ENCODE measurements at regions not wholly inside any gene's neighbourhood (a gene's known extent, or its start where the extent isn't known, plus 50 kb on each side); places are given as distances from the start of the nearest gene placed in this dataset.

DNA sequence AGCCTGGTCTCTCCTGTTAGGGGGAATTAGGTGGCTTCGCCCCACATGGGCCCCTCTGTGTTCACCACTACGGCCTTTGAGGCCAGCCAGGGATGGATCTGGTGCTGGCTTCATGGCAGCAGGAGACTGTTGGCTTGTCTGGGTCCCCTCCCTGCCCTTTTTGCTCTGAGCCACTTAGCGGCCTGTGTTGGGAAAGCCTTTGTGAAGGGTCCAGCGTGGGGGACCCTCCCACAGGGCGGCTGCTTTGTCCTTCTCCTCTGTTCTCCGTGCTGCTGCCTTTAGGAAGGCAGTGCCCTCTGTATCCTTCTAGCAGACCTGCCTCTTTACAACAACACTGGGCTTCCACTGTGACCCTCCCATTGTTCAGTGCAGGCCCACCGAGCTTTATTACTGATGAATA is 118.4 kb downstream of the TSN start:
- Mint-ChIP-seq H3K4me1 (ENCODE audit: low read depth, unreplicated experiment) (peaks cover 4% of the 10 kb centered on the region), H3K27me3 (ENCODE audit: low read depth, unreplicated experiment) (peaks cover 13% of the 10 kb centered on the region), H3K9me3 (ENCODE audit: unreplicated experiment) (peaks cover 7% of the 10 kb centered on the region), H3K27ac (ENCODE audit: unreplicated experiment) (no peak overlapping the region), H3K4me3 (ENCODE audit: unreplicated experiment) (no peak overlapping the region), H3K36me3 (ENCODE audit: low read depth, unreplicated experiment) (peaks cover 1% of the 10 kb centered on the region)
- Histone ChIP-seq H2AFZ (ENCODE audit: low read depth, low read length) (no peak overlapping the region), H3K27ac (ENCODE audit: low read depth, low read length) (no peak overlapping the region), H3K4me2 (ENCODE audit: low read length) (no peak overlapping the region), H3K9me3 (ENCODE audit: insufficient read depth, low read depth, low read length) (no peaks in the 10 kb centered on the region), H3K27me3 (ENCODE audit: insufficient read depth, low read length) (peaks cover 15% of the 10 kb centered on the region), H3K36me3 (ENCODE audit: insufficient read depth, low read length) (no peaks in the 10 kb centered on the region), H3K79me2 (ENCODE audit: insufficient read depth, low read length) (no peaks in the 10 kb centered on the region), H3K9ac (ENCODE audit: low read length) (no peak overlapping the region), H3K4me3 (ENCODE audit: insufficient read depth, low read depth, low read length) (no peak overlapping the region), H3K4me1 (ENCODE audit: insufficient read depth, low read length) (no peaks in the 10 kb centered on the region), H4K20me1 (ENCODE audit: insufficient read depth, low read length) (no peaks in the 10 kb centered on the region)
- TF ChIP-seq, protein P1, sequence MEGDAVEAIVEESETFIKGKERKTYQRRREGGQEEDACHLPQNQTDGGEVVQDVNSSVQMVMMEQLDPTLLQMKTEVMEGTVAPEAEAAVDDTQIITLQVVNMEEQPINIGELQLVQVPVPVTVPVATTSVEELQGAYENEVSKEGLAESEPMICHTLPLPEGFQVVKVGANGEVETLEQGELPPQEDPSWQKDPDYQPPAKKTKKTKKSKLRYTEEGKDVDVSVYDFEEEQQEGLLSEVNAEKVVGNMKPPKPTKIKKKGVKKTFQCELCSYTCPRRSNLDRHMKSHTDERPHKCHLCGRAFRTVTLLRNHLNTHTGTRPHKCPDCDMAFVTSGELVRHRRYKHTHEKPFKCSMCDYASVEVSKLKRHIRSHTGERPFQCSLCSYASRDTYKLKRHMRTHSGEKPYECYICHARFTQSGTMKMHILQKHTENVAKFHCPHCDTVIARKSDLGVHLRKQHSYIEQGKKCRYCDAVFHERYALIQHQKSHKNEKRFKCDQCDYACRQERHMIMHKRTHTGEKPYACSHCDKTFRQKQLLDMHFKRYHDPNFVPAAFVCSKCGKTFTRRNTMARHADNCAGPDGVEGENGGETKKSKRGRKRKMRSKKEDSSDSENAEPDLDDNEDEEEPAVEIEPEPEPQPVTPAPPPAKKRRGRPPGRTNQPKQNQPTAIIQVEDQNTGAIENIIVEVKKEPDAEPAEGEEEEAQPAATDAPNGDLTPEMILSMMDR (IDR thresholded peaks at IDR 0.05; ENCODE audit: insufficient read depth, low read depth, low read length) = no peak
- TF ChIP-seq EZH2 (IDR thresholded peaks at IDR 0.05; ENCODE audit: insufficient read depth, low read length) = no peak
- no peak for FAIRE-seq
- no peak for DNase-seq (ENCODE audit: low read depth)

DNA sequence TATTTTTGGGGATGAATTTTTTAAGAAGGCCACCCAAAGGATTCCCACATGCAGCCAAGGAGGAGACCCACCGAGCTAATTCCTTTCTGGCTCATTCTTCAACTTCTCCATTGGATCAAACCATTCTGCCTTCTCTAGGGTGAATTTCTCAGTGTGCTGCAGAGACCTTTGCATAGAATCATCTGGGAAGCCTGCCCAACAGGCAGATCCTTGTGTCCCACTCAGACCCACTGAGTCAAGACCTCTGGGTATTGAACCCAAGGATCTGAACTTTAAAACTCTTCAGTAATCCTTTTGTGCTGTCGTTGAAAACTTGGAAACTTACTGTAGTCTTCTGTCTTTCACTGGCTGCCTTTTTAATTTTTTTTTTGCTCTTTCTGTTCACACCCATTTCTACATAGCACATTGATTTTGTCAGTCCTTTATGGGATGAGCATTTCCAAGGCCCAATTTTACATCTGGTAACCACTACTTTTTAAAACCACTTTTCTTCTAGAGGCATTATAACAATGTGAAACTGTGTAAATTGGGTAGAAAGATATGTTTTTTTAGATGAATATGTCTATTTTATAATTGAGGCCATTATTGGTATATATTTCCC is 120.2 kb downstream of the TSN start:
- no peaks in the 10 kb centered on the region for H3K79me2 ChIP-seq (ENCODE audit: insufficient read depth, low read length)
- Mint-ChIP-seq H3K27me3 (ENCODE audit: low read depth, unreplicated experiment) (peaks cover 4% of the 10 kb centered on the region), H3K27ac (ENCODE audit: unreplicated experiment) (no peak overlapping the region), H3K4me1 (ENCODE audit: low read depth, unreplicated experiment) (peaks cover 4% of the 10 kb centered on the region), H3K36me3 (ENCODE audit: low read depth, unreplicated experiment) (peaks cover 1% of the 10 kb centered on the region), H3K9me3 (ENCODE audit: unreplicated experiment) (peaks cover 7% of the 10 kb centered on the region), H3K4me3 (ENCODE audit: unreplicated experiment) (no peak overlapping the region)
- no peaks in the 10 kb centered on the region for H3K36me3 ChIP-seq (ENCODE audit: insufficient read depth, low read length)
- H3K4me1 ChIP-seq (ENCODE audit: insufficient read depth, low read length) = no peaks in the 10 kb centered on the region
- TF ChIP-seq, protein P1 (IDR thresholded peaks at IDR 0.05; ENCODE audit: insufficient read depth, low read depth, low read length) = no peak
- no peak for TF ChIP-seq EZH2 (IDR thresholded peaks at IDR 0.05; ENCODE audit: insufficient read depth, low read length)
- FAIRE-seq = no peak
- no peak overlapping the region for H3K4me3 ChIP-seq (ENCODE audit: insufficient read depth, low read depth, low read length)
- H3K27me3 ChIP-seq (ENCODE audit: insufficient read depth, low read length) = peaks cover 7% of the 10 kb centered on the region
- no peak overlapping the region for H2AFZ ChIP-seq (ENCODE audit: low read depth, low read length)
- no peaks in the 10 kb centered on the region for H3K9me3 ChIP-seq (ENCODE audit: insufficient read depth, low read depth, low read length)
- no peak overlapping the region for H3K4me2 ChIP-seq (ENCODE audit: low read length)
- H3K9ac ChIP-seq (ENCODE audit: low read length) = no peak overlapping the region
- DNase-seq (ENCODE audit: low read depth) = no peak
- H4K20me1 ChIP-seq (ENCODE audit: insufficient read depth, low read length) = no peaks in the 10 kb centered on the region
- no peak overlapping the region for H3K27ac ChIP-seq (ENCODE audit: low read depth, low read length)

DNA sequence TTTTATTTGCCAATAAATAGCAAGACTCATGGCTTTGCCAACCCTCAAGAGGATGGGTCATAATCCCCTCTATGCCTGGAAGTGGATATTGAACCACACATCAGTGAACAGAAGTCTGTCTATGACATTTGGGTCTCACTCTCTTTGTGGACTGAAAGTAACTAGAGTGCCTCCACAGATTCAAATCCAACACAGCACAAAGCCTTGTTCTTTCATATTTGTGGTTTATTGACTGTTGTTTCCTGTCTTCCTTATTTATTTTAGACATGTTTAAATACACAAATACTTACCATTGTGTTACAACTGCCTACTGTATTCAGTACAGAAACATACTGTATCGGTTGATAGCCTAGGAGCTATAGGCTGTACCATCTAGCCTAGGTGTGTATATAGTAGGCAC is 121.9 kb downstream of the TSN start:
- Histone ChIP-seq H4K20me1 (ENCODE audit: insufficient read depth, low read length) (no peaks in the 10 kb centered on the region), H3K9me3 (ENCODE audit: insufficient read depth, low read depth, low read length) (no peaks in the 10 kb centered on the region), H3K27me3 (ENCODE audit: insufficient read depth, low read length) (peaks cover 7% of the 10 kb centered on the region), H3K4me1 (ENCODE audit: insufficient read depth, low read length) (no peaks in the 10 kb centered on the region), H3K4me2 (ENCODE audit: low read length) (no peak overlapping the region), H3K4me3 (ENCODE audit: insufficient read depth, low read depth, low read length) (no peak overlapping the region), H2AFZ (ENCODE audit: low read depth, low read length) (no peak overlapping the region), H3K27ac (ENCODE audit: low read depth, low read length) (no peak overlapping the region), H3K9ac (ENCODE audit: low read length) (no peak overlapping the region), H3K36me3 (ENCODE audit: insufficient read depth, low read length) (no peaks in the 10 kb centered on the region), H3K79me2 (ENCODE audit: insufficient read depth, low read length) (no peaks in the 10 kb centered on the region)
- peaks cover 3% of the 10 kb centered on the region for H3K4me1 Mint-ChIP-seq (ENCODE audit: low read depth, unreplicated experiment)
- no peak overlapping the region for H3K4me3 Mint-ChIP-seq (ENCODE audit: unreplicated experiment)
- no peaks in the 10 kb centered on the region for H3K36me3 Mint-ChIP-seq (ENCODE audit: low read depth, unreplicated experiment)
- no peak for TF ChIP-seq EZH2 (IDR thresholded peaks at IDR 0.05; ENCODE audit: insufficient read depth, low read length)
- TF ChIP-seq, protein P1 (IDR thresholded peaks at IDR 0.05; ENCODE audit: insufficient read depth, low read depth, low read length) = no peak
- FAIRE-seq (no peak), DNase-seq (ENCODE audit: low read depth) (no peak)
- H3K27ac Mint-ChIP-seq (ENCODE audit: unreplicated experiment) = no peak overlapping the region
- H3K9me3 Mint-ChIP-seq (ENCODE audit: unreplicated experiment) = peaks cover 7% of the 10 kb centered on the region
- H3K27me3 Mint-ChIP-seq (ENCODE audit: low read depth, unreplicated experiment) = no peaks in the 10 kb centered on the region
